OCI-LY7 (cell line): ENCODE measurements at regions not wholly inside any gene's neighbourhood (a gene's known extent, or its start where the extent isn't known, plus 50 kb on each side); places are given as distances from the start of the nearest gene placed in this dataset.
"Not testable (repeated sequence)": the region's sequence is repeated elsewhere in the genome, so short reads cannot be mapped to it uniquely, and the experiment has no call there.

Experiments used
- CTCF ChIP-seq: fragments of 200-600 bp; sonication (generic); conservative IDR thresholded peaks from 2 replicates; pipeline ENCODE4 v1.5.1; 2014; ENCODE audit warnings: mild to moderate bottlenecking, antibody characterized with exemption, low read length, moderate library complexity, mixed read lengths
- EZH2phosphoT487 ChIP-seq: fragments of 200-600 bp; sonication (generic); IDR thresholded peaks from 2 replicates; pipeline ENCODE4 v1.6.1; 2018; ENCODE audit warnings: low read depth, borderline replicate concordance, mild to moderate bottlenecking, mixed run types, antibody characterized with exemption, low read length, moderate library complexity, mixed read lengths

- not testable (repeated sequence) for TF ChIP-seq EZH2phosphoT487, CTCF
These were observed 139.6 kb upstream of the VANGL1 start for GRCh38 chr1:115502183-115502582.
